HepG2 (cell line): ENCODE measurements at regions not wholly inside any gene's neighbourhood (a gene's known extent, or its start where the extent isn't known, plus 50 kb on each side); places are given as distances from the start of the nearest gene placed in this dataset.

Experiments
- ATAC-seq: fragments of 200-7000 bp; cut with Tn5 transposase; 3 replicates; pipeline ENCODE4 v1.9.1; 2020; ENCODE audit warnings: mild to moderate bottlenecking, moderate library complexity
- BruUV-seq: library from RNA; stranded (reverse); fragments of 400-500 nt; replicated peaks from 2 replicates; lab custom pipeline; 2021; lab: Mats Ljungman, UMichigan
- CTCF ChIA-PET: fragments of 300-600 bp; formaldehyde crosslinking; extraction: SDS; loops from one replicate; lab custom pipeline; 2021; ENCODE audit warnings: low total read pairs, inconsistent platforms, low intra/inter-chr PET ratio; lab: Yijun Ruan, JAX
- POLR2A ChIA-PET: fragments of 350-600 bp; sonication (Branson Sonifier 250); formaldehyde crosslinking; loops from one replicate; lab custom pipeline; 2020; ENCODE audit warnings: antibody characterized with exemption, inconsistent platforms; lab: Yijun Ruan, JAX
- DNase-seq: peaks from one replicate; pipeline ENCODE4 v3.0.0-alpha.2; 2015; ENCODE audit warnings: low spot score
- FAIRE-seq: peaks from 3 replicates; lab custom pipeline; 2011; peaks lifted over from hg19 to GRCh38; lab: Jason Lieb, UNC
- H2AFZ ChIP-seq: one replicate; pipeline ENCODE4 v1.6.1; 2011; ENCODE audit warnings: low read length, inconsistent platforms
- H3K27ac ChIP-seq: fragments of 300-600 bp; 3 replicates; pipeline ENCODE4 v1.8.0; 2011; ENCODE audit warnings: mixed run types, mild to moderate bottlenecking, mixed read lengths, low read length, inconsistent platforms; ENCODE audit not compliant: insufficient read depth; ENCODE audit errors: extremely low read length
- H3K27me3 ChIP-seq, 2 experiments: fragments of 200-600 bp in 1 of 2; 2 replicates in 1 of 2; 3 replicates in 1 of 2; pipeline versions ENCODE4 v1.6.0 to v1.8.0; 2011; ENCODE audit warnings: low read length in 2 of 2, mild to moderate bottlenecking in 2 of 2, moderate library complexity in 2 of 2, inconsistent platforms in 1 of 2; ENCODE audit not compliant: insufficient read depth in 2 of 2, control insufficient read depth in 1 of 2
- H3K36me3 ChIP-seq, 2 experiments: fragments of 200-600 bp in 1 of 2; replicated peaks in 1 of 2; 2 replicates in 1 of 2; 3 replicates in 1 of 2; pipeline versions ENCODE4 v1.5.1 to v1.8.0; 2011; ENCODE audit warnings: low read length in 2 of 2, inconsistent platforms in 1 of 2; ENCODE audit not compliant: insufficient read depth in 2 of 2, control insufficient read depth in 1 of 2
- H3K4me1 ChIP-seq: 2 replicates; pipeline ENCODE4 v1.5.1; 2012; ENCODE audit warnings: low read length, inconsistent platforms; ENCODE audit not compliant: insufficient read depth
- H3K4me2 ChIP-seq: 2 replicates; pipeline ENCODE4 v1.6.0; 2011; ENCODE audit warnings: low read depth, low read length, inconsistent platforms
- H3K4me3 ChIP-seq, 3 experiments: fragments of 200-600 bp in 1 of 3; sonication (generic), shearing (Covaris generic) in 1 of 3; replicated peaks in 1 of 3; 2 replicates each; pipeline ENCODE4 v1.5.1; 2011 to 2016; ENCODE audit warnings: low read length in 3 of 3, inconsistent platforms in 2 of 3, low read depth in 2 of 3, mild to moderate bottlenecking in 2 of 3, control low read depth in 1 of 3, mixed read lengths in 1 of 3; ENCODE audit not compliant: insufficient read depth in 1 of 3
- H3K79me2 ChIP-seq: one replicate; pipeline ENCODE4 v1.6.1; 2011; ENCODE audit warnings: low read length, inconsistent platforms; ENCODE audit not compliant: insufficient read depth
- H3K9ac ChIP-seq: 2 replicates; pipeline ENCODE4 v1.6.0; 2011; ENCODE audit warnings: mild to moderate bottlenecking, low read depth, low read length, inconsistent platforms; ENCODE audit not compliant: insufficient read depth
- H3K9me3 ChIP-seq: 2 replicates; pipeline ENCODE4 v1.5.1; 2012; ENCODE audit warnings: mild to moderate bottlenecking, low read length
- H4K20me1 ChIP-seq: 2 replicates; pipeline ENCODE4 v1.6.0; 2011; ENCODE audit warnings: inconsistent platforms, mild to moderate bottlenecking, low read length, moderate library complexity; ENCODE audit not compliant: insufficient read depth
- ELF1 ChIP-seq: sonication (generic); formaldehyde crosslinking; IDR thresholded peaks from 2 replicates; pipeline ENCODE4 v1.4.0; 2020; ENCODE audit warnings: missing genetic modification reagents
- GABPA ChIP-seq, 2 experiments: IDR thresholded peaks; 2 replicates each; pipeline ENCODE4 v1.6.1; 2011 to 2016; ENCODE audit warnings: low read depth in 2 of 2, low read length in 1 of 2, missing biosample characterization in 1 of 2, missing genetic modification characterization in 1 of 2
- MEIS2 ChIP-seq: sonication (generic); formaldehyde crosslinking; IDR thresholded peaks from 2 replicates; pipeline ENCODE4 v1.9.0; 2021; ENCODE audit warnings: mild to moderate bottlenecking, missing genetic modification reagents
- PREB ChIP-seq: sonication (generic); formaldehyde crosslinking; IDR thresholded peaks from 2 replicates; pipeline ENCODE4 v1.4.0; 2020; ENCODE audit warnings: missing genetic modification reagents
- RFXAP ChIP-seq: sonication (generic); formaldehyde crosslinking; IDR thresholded peaks from 2 replicates; pipeline ENCODE4 v1.4.0; 2020; ENCODE audit warnings: missing genetic modification reagents, borderline replicate concordance
- RNF2 ChIP-seq: fragments of 450-650 bp; conservative IDR thresholded peaks from 2 replicates; pipeline ENCODE4 v1.6.1; 2016; ENCODE audit warnings: low read depth
- SMYD3 ChIP-seq: sonication (generic); formaldehyde crosslinking; IDR thresholded peaks from 2 replicates; pipeline ENCODE4 v1.8.1; 2023; ENCODE audit warnings: mild to moderate bottlenecking, missing genetic modification reagents
- ZNF24 ChIP-seq: fragments of 450-650 bp; IDR thresholded peaks from 2 replicates; pipeline ENCODE4 v1.6.1; 2017; ENCODE audit warnings: antibody characterized with exemption, mild to moderate bottlenecking
- ZNF354B ChIP-seq: sonication (generic); formaldehyde crosslinking; IDR thresholded peaks from 2 replicates; pipeline ENCODE4 v1.8.0; 2022; ENCODE audit warnings: mild to moderate bottlenecking, missing genetic modification reagents
- ZNF451 ChIP-seq: sonication (generic); formaldehyde crosslinking; IDR thresholded peaks from 2 replicates; pipeline ENCODE4 v1.5.0; 2020; ENCODE audit warnings: mild to moderate bottlenecking, missing genetic modification reagents
- ZNF496 ChIP-seq: sonication (generic); formaldehyde crosslinking; IDR thresholded peaks from 2 replicates; pipeline ENCODE4 v1.8.1; 2023; ENCODE audit warnings: mild to moderate bottlenecking, moderate library complexity, missing genetic modification reagents; ENCODE audit not compliant: insufficient replicate concordance
- ZNF510 ChIP-seq: sonication (generic); formaldehyde crosslinking; IDR thresholded peaks from 2 replicates; pipeline ENCODE4 v1.4.0; 2020; ENCODE audit warnings: low read depth, mild to moderate bottlenecking, missing genetic modification reagents
- ZNF687 ChIP-seq: sonication (generic); formaldehyde crosslinking; IDR thresholded peaks from 2 replicates; pipeline ENCODE4 v1.5.1; 2020; ENCODE audit warnings: mild to moderate bottlenecking, missing genetic modification reagents, moderate library complexity
- ZSCAN30 ChIP-seq: sonication (generic); formaldehyde crosslinking; IDR thresholded peaks from 2 replicates; pipeline ENCODE4 v1.5.0; 2020; ENCODE audit warnings: mild to moderate bottlenecking, missing genetic modification reagents
- WGBS: methylation state at CpG from one replicate; pipeline ENCODE4 v1.1.6; 2017; ENCODE audit warnings: low lambda C conversion rate; 5-methylcytosine and 5-hydroxymethylcytosine counted together
- in situ Hi-C: cut with HindIII; loops from 2 replicates; pipeline ENCODE4 v1.10.0; 2017; ENCODE audit warnings: low pct_unique_long_range_greater_than_20kb; ENCODE audit not compliant: extremely low pct_ligation_motif_present
- intact Hi-C: fragments of 100-400 bp; cut with micrococcal nuclease; formaldehyde crosslinking; loops from one replicate; pipeline ENCODE4 v1.10.0; 2022; ENCODE audit not compliant: unreplicated experiment

GRCh38 chr11:28439403-28439802, 331.2 kb downstream of the METTL15 start:
- Histone ChIP-seq H3K79me2 (no peaks in the 10 kb centered on the region), H2AFZ (no peak overlapping the region), H3K4me3 (no peak overlapping the region), H3K9me3 (no peaks in the 10 kb centered on the region), H3K9ac (no peak overlapping the region), H3K4me2 (no peak overlapping the region)
- no peak for DNase-seq
- FAIRE-seq = no peak
- WGBS = 75% methylated on average over 4 of the region's 4 CpGs
- in situ Hi-C loops = no loop called here
- POLR2A ChIA-PET = no interaction called here
- TF ChIP-seq ELF1 (CRISPR knock-in tag) (no peak), MEIS2 (no peak), PREB (no peak), ZSCAN30 (CRISPR knock-in tag) (no peak), RNF2 (no peak), RFXAP (CRISPR knock-in tag) (no peak), GABPA (IDR thresholded peaks at IDR 0.05; ENCODE audit: low read depth, low read length) (no peak), GABPA (CRISPR knock-in tag; IDR thresholded peaks at IDR 0.05; ENCODE audit: low read depth) (no peak), SMYD3 (CRISPR knock-in tag) (no peak), ZNF451 (CRISPR knock-in tag) (no peak), ZNF354B (CRISPR knock-in tag) (no peak), ZNF496 (CRISPR knock-in tag) (no peak), ZNF687 (CRISPR knock-in tag) (no peak), ZNF510 (no peak), ZNF24 (no peak)
- TF ChIP-seq, all 625 proteins: peak for 0
- intact Hi-C loops = no loop called here
- no peaks in the 10 kb centered on the region for H4K20me1 ChIP-seq
- no peak overlapping the region for H3K27ac ChIP-seq
- no TSS peak for BruUV-seq
- ATAC-seq = no peak
- no peaks in the 10 kb centered on the region for H3K27me3 ChIP-seq
- CTCF ChIA-PET = no interaction called here
- no peaks in the 10 kb centered on the region for H3K4me1 ChIP-seq
- no peaks in the 10 kb centered on the region for H3K36me3 ChIP-seq
